Stimulated activated CD4-positive, alpha-beta T cell treated with anti-CD3 and anti-CD28 coated beads, Interleukin-4, amount 100 ng/mL, for 24 hours (primary cell): ENCODE measurements at regions not wholly inside any gene's neighbourhood (a gene's known extent, or its start where the extent isn't known, plus 50 kb on each side); places are given as distances from the start of the nearest gene placed in this dataset.

Experiments used
- DNase-seq: peaks from one replicate; pipeline ENCODE4 v3.0.0-alpha.2; 2020

DNA sequence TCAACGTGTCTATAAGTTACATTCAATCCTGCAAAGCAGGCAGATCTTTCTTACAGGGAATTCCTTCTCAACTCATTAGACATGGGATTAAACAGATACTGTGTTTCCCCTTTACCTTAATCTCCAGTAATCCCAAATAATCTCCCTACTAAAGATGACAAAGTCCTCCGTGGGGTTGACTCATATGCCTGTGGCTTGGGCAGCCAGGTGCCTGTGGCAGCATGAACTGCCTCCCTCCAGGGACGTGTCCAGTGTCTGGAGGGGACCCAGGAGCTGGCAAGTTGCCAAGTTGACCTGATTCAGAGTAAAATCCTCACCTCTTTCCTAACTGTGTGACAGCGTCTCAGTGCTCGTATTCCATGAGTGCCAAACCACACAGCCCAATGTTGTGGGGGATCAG lies 94.6 kb upstream of the PTCH1 start:
- no peak for DNase-seq

DNA sequence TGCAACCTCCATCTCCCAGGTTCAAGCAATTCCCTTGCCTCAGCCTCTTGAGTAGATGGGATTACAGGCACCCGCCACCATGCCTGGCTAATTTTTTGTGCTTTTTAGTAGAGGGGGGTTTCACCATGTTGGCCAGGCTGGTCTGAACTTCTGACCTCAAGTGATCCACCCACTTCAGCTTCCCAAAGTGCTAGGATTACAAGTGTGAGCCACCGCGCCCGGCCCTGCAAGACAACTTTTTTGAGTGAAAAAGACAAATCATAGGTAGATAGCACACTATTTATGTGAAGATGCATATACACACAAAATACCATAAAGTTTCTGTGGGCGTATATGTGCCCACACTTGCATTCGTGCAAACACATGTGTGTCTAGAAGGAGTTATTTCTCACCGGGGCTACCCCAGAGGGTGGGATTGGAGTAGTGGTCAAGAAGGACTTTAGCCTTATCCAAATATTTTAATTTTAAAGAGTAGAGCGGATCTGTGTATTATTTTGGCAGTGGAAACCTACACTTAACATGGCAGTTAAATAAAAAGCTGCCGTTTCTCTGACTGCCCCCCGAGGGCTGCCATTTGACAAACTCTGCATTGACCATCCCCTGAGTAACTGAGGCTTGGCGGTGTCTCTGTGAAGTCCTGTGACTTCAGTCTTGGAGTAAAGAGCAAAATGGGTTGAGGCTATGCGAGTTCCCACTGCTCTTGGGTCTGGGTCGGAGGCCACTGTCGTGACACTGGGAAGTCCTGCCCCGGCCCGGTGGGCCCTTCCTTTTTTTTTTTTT lies 93.4 kb upstream of the PTCH1 start:
- no peak for DNase-seq

DNA sequence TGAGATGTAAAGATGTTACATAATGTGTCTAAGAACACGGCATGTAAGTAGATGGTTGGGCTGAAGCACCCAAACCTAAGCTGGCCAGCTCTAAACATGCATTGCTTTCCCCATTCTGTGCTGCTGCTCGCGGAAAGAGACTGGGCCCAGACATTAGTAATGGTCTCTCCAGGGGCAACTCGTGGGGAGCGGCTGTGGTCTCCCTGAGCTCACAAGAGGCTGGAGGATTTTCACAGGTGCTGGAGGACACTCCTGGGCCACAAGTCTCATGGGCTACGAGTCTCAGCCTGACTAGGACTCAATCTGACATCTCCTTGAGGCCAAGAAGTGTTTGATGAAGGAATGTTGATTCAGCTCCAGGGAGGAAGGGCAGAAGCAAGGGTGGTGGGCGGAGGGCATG lies 92.7 kb upstream of the PTCH1 start:
- DNase-seq, result no peak

DNA sequence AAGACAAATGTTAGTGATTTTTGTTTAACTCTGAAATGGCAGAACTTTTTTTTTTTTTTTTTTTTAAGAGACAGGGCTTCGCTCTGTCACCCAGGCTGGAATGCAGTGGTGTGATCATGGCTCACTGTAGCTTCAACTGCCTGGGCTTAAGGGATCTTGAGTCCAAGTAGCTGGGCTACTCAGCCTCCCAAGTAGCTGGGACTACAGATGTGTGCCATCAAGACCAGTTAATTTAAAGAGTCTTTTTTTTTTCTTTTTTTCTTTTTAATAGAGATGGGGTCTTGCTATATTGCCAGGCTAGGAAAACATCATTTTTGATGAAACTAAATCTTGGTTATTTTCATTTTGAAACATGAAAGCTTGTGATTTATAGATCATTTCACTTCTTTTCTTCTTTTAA lies 91.6 kb upstream of the PTCH1 start:
- no peak for DNase-seq

DNA sequence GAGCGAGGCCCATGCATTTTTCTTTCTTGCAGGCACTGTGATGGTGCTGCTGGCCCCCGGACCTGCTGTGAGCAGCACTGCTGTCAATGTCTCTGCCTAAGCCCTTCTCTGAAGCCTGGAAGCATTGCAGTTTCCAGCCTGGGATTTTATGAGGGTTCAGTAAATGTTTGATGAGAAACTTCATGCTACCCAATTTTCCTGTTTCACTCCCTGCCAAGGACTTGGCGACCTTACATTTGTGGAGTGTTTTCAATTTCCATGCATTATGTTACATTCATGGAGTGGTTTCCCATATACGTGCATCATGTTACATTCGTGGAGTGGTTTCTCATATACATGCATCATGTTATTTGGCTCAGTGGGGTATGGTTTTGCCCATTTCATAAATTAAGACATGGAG lies 90.7 kb upstream of the PTCH1 start:
- DNase-seq, result no peak

DNA sequence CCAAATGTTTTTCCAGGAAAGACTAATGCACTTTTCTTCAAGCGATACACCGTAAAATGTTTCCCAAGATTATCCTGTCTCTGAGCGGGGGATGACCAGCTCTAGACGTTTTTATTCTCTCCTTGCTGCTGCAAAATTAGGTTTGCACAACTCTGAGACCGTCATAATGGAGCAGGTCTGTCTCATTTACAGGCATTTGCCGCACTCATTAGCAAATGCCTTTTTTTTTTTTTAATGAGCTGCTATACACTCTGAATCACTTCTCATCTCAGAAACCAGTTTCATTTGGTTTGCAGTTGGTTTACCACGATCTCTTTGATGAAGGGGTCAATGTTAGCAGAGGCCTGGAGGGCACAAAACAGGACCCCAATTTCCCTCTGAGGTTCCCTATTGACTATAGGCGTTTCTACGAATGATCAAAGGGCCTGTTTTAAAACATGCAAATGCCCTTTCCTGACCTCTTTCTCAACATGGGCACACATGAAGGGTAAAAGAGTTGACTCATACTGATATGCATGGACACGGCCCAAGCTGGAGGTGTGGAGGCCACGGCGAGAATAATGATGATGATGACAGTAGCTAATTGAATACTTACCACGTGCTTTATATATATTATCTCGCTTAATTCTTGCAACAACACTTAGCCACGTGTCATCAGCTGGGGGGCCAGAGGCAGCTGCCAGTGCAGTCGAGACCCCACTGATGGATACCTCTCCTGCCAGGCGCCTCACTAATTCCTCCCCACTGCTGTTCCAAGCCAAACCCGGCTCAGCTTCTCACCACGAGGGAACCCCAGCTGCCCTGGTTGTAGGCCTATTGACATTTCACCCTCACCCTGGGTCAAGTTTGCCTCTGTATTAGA lies 89.9 kb upstream of the PTCH1 start:
- DNase-seq, result no peak

DNA sequence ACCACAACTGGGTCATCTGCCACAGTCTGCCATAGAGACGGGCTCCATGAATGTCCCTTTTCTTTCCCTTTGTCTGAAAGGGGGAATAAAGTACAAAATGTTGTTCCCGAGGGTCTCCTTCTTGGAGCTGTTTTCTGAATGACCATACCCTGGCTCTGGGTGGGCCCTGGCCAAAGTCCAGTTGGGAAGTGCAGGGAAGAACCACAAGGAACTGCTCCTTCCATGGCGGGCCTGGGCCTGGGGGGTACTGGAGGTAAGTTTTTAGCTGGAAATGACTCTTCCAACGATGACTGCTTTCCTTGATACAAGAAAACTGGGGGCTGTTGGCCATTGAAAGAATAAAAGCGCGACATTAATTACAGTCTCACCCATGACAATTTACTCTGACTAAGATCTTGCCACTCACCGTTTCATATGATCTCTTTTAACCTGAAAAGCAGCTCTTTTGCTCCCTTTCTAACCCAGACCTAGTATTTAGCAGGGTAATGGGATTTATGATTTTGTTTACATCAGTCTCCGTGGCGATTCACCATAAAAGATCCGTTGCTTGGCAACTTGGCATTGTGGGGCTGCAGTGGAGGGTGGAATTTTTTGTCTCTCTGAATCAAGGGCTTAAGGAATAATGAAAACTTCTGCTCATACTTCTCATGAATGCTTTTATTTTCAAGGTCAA lies 89.2 kb upstream of the PTCH1 start:
- DNase-seq, result no peak

DNA sequence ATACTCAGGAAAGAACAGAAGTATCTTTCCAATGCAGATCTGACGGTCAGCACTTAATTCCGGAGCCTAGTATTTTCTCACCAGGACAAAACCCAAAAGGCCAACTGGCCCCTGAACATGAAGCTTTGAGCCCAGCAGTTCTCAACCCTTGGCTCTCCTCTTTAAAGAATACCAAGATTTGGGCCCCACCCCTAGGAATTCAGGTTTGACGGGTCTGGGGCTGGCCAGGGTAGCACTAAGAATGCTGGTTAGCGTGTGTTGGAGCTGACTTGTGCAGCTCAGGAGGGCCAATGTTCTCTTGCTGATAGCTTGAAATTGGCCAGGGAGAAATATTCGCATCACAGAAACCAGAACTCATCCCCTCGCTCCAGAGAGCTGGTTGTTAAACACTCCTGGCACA lies 88.3 kb upstream of the PTCH1 start:
- no peak for DNase-seq

DNA sequence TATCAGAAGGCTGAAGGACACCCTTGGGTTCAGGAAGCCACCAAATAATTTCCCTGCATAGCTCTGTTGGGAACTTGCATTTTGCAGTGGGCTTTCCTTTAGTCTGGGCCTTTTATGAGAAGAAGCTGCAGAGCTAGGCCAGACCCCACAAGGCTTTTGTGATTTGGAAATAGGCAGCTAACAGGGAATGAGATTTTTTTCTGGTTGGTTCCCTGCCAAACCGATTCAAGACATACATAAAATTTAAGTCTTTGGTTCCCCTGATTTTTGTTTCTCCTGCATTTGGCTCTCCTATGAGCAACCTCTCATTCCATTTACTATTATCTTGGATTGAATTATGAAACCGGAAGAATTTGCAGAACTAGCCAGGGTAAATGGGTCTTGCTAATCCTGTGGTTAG lies 81.5 kb upstream of the PTCH1 start:
- DNase-seq, result no peak

DNA sequence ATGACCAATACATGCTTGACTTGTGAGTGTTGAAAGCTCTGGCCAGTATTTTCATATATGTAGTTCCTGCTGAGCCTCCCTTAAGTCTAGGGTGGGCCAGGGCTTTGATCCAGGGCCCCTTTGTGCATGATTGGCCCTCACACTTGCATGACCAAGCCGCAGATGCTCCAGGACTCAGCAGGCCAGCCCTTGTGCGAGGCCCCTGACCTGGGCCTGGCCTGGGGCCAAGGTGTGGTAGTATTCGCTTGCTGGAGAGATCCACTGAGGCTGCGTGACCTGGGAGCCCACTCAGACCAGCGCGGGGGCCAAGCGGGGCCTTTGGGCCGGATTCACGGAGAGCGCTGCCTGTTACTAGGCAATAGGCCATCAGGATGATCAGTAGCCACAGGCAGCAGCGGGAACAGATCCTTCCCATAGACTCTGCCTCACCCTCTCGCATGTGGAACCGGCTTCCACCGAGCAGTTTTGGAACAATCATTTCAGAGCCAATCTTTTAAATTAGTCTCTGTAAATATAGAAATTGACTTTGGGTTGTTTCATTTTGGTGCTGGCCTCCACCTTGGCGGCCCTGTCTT lies 79.0 kb upstream of the PTCH1 start:
- no peak for DNase-seq

DNA sequence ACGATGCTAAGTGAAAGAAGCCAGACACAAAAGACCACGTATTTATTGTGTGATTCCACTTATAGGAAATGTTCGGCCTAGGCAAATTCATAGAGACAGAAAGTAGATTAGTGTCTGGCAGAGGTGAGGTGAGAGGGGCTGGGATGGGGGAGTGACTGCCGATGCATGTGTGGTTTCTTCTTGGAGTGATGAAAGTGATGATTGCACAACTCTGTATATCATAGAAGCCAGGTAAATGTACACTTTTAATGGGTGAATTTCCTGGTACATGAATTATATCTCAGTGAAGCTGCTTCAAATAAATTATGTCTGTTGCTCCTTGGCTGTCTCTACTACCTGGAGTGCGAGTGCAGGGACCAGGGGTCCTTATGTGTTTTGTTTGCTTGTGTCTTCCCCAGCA lies 76.2 kb upstream of the PTCH1 start:
- no peak for DNase-seq

DNA sequence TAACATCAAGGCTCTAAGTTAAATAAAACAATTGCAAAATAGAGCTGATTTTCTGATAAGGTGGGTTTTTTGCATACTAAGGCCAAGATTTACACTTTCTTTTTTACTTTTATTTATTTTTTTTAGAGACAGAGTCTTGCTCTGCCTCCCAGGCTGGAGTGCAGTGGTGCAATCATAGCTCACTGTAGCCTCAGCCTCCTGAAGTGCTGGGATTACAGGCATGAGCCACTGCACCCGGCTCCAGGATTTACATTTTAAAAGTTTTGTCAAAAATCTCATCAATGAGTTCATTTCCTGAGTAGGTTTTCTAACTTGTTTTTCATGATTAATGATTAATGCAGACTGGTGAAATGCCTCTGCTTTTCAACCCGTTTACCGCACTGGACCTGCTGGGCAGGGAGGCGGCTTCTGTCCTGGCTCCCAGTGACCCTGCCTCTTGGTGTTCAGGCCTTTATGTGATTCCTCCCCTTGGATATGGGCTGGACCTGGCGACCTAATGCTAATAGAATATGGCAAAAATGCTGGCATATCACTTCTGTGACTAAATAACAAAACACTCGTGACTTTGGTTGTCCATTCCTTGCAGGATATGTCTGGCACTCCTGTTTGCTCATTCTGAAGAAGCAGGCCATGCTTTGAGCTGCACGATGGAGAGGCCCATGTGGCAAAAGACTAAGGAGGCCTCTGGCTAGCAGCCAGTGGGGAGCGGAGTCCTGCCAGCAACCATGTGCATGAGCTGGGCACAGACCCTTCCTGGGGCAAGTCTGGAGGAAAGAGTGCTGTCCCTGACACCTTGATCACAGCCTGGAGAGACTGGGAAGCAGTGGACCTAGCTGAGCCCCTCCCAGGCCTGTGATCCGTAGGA lies 72.2 kb upstream of the PTCH1 start:
- no peak for DNase-seq

DNA sequence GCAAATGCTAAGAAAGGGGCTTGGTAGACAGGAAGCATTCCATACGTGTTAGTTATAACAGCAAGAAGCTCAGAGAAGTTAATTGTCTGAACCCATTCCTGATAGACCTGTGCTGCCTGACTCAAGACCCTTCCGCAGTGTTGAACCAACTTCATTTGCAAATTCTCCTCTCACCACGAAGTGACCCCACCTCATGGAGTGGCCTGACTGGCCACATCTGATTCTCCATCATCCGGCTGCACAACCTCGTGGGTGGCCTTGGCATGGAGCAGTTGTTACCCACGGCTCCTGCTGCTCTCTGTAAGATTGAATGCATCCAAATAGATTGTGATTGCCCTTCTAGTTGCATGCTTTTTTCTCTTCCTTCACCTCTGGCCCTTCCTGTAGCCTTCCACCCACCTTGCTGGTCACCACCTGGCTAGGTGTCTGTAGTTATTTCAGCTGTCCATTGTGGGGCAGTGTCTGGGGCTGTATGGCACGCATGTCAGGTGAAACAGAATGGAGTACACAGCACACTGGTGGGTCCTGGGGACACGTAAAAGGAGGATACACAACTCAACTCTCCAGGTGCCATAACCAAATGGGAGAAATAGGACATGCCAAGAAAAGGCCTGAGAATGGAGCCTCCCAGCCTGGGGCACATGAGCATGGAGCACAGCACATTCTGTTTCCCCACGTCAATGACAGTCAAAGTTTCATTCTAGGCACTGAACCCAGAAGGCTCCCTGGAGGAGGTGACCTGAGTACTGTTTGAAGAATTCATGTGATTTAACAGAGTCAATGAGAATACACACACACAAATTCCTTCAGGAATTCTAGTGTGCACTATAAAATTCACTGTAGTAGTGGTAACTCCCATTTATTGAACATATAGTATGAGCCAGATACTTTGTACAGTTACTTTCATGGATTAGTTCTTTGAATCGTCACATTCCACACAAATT lies 70.5 kb upstream of the PTCH1 start:
- DNase-seq, result no peak

DNA sequence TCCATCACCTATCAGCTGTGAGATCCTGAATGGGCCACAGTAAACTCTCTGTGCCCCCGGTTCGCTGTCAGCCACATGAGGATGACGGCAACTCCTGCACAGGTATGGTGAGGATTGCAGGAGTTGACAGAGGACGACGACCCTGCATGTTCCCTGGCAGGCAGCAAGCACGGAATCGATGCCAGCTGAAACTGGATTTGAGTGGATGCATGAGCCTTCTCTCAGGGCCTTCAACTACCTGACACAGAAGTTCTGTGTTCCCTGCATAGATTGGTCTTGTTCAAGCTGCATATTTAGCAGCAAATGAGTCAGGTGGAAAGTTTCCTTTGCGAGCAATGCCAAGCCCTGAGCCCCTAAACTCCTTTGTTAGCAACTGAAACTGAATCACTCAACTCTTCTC lies 69.6 kb upstream of the PTCH1 start:
- DNase-seq, result no peak

DNA sequence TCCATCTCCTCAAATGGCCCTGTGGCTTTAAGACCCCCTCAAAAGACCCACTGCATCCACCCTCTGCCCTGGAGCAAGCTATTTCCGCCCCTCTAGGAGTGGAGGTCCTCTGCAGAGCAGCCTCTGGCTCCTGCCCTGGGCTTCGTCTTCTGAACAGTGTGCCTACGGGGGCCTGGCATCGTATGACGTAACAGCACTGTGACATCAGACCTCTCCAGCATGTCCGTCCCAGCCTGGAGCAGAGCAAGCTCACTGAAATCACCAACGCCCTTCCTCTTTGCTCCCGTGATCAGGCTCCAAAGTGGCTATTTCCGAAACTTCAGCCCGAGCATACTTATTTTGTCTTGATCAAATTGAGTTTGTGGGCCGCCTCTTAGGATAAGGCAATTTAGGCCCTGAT lies 69.1 kb upstream of the PTCH1 start:
- no peak for DNase-seq

DNA sequence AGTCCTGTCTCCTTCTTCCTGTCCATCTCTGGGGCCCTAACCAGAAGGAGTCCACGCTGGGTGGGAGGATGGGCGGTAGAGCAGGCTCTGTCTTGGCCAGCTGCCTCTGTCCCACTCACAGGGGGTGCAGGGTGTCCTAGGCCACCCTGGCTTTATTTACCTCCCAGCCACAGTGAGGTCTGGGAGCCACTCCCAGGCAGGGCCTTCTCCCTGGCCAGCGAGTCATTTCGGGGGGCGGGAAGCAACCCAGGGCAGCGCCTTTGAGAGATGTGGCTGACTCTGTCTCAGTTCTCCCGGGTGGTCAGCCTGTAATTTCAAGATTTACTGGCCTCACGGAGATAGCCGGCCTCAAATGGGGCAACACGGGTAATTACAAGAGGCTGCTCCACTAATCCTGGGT lies 67.4 kb upstream of the PTCH1 start:
- no peak for DNase-seq

DNA sequence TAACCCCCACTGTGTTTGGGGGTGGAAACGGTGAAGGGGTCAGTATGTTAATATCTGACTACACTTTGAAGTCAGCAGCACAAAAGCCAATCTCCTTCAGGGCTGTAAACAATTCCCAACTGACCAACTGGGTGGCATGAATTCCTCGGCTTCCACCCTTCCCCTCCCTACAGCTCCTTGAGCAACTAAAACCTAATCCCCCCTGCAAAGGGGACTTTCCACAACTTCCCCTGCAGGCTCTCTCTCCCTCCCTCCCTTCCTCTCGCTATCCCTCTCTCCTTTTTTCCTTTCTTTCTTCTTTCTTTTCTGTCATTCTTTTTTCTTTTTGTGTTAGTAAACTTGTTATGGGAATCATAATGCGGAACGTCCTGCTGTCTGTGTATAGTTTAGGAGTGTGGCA lies 65.1 kb upstream of the PTCH1 start:
- DNase-seq, result no peak

DNA sequence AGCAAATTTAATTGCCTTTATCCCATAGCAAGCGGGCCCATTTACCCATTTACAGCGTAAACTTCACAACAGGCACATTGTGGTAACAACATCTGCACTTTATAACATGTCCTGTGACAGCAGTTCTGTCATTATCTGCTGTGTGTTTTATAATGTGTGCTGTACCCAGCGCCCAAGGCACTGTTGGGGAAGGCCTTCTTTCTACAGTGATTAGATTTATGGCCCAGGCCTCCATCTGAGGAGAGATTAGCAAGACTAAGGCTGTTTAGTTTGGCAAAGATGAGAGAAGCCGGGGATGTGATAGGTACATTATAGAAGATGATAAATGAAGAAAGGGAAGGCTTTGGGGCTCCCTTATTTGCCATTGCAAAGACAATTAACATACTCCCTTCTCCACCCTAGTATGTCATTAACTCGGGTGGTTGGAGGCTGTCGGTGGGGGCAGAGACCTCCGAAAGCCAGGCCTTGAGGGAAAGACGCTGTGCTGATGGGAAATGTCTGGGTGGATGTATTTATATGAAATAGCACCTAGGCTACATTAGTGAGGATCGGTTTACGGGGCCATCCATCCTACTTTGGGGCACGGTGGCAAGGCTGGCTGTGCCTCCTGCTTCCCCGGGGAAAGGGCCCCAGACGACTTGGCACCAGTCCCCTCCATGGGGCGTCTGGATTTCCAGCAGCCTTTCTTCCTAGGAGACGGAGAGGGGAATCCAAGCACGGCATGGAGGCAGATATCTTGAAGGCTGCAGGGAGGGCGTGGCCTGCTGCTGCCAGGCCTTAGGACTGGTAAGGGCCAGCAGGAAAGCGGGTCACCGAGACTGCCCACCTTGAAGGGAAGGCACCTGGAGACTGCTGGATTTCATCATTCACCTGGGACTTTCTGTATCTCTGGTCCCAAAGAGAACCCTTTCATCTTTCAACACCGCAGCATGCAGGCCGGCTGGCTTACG lies 64.3 kb upstream of the PTCH1 start:
- no peak for DNase-seq

DNA sequence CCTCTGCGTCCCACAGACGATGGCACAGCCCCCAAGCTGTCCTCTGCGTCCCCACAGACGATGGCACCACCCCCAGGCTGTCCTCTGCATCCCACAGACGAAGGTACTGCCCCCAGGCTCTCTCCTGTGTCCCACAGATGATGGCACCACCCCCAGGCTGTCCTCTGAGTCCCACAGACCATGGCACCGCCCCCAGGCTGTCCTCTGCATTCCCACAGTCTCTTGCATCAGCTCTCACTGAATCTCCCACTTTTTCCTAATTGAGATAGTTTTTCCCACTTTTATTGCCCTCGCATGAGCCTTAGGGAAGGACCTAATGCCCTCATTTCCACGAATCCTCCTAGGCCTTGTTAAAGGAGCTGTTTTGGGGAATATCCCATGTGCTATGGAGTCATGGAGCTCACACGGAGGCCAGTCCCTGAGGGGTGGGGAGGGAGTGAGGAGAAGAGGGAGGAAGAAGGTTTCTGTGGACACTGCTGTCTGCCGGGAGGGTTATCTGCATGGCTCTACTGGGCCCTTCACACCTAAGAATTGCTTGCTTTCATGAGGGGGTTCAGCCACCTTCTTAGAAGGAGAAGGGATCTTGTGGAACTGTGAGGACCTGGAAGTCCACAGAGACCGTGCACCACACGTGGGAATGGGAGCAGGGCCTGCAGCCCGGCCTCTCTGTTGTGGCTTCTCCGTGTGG lies 58.2 kb upstream of the PTCH1 start:
- DNase-seq, result no peak

DNA sequence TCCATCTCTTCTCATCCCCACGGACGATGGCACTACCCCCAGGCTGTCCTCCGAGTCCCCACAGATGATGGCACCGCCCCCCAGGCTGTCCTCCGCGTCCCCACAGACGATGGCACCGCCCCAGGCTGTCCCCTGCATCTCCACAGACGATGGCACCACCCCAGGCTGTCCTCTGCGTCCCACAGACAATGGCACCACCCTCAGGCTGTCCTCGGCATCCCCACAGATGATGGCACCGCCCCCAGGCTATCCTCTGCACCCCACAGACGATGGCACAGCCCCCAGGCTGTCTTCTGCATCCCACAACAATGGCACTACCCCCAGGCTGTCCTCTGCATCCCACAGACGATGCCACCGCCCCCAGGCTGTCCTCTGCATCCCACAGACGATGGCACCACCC lies 57.4 kb upstream of the PTCH1 start:
- no peak for DNase-seq
